HG02798 (cell line): ENCODE measurements at regions not wholly inside any gene's neighbourhood (a gene's known extent, or its start where the extent isn't known, plus 50 kb on each side); places are given as distances from the start of the nearest gene placed in this dataset.
"Not testable (repeated sequence)": the region's sequence is repeated elsewhere in the genome, so short reads cannot be mapped to it uniquely, and the experiment has no call there.

ENCODE experiments used
- ATAC-seq: cut with Tn5 transposase; IDR thresholded peaks from one replicate; pipeline ENCODE4 v1.9.1; 2021; ENCODE audit warnings: mild to moderate bottlenecking; ENCODE audit not compliant: unreplicated experiment, poor library complexity

DNA sequence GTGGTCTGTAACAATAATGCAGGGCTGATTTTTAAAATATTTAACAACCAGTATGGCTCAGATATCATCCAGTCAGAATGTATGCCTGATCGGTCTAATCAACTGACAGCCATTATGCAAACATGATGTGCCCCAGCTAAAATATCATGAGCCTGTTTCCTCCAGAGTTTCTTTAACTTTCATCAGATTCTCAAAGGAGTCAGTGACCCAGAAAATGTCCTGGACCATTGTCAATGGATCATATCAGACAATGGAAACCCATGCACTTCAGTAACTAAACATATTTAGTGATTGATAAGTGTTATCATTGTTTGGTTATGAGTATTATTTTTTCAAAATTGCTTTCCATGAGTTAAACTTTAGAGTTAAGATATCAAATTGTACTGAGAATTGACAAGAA is 173.5 kb downstream of the LMBRD1 start:
- ATAC-seq, result no peak

DNA sequence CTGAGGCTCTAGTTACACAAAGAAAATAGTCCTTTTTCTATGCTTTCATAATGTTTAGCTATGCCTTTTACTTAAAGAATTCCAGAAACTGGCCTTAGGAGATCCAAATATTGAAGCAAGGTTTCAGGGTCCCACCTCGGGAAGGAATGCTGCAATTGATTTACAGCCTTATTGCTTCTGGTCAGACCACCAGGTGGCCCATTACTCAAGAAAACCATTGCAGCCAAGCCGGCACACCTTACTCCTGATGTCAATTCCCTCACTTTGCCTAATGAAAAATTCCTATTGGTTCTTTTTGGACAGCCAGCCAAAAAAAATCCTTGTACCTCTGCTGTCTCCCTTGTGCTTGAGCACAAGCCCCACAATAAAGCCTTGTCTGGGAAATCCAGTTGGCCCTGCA is 173.9 kb downstream of the LMBRD1 start:
- no peak for ATAC-seq

GRCh38 chr6:69622230-69622629 is 174.6 kb downstream of the LMBRD1 start:
- no peak for ATAC-seq

DNA sequence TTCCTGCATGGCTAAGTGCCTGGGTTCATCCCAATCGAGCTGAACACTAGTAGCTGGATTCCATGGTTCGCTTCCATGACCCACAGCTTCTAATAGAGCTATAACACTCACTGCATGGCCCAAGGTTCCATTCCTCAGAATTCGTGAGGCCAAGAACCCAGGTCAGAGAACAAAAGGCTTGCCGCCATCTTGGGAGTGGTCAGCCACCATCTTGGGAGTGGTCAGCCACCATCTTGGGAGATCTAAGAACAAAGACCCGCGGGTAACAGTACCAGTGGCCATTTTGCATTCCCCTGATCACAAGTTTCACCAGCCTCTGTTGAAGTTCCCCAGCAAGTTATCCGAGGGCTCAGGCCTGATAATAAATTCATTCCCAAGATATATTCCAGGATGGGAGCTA is 179.6 kb downstream of the LMBRD1 start:
- ATAC-seq, result no peak

DNA sequence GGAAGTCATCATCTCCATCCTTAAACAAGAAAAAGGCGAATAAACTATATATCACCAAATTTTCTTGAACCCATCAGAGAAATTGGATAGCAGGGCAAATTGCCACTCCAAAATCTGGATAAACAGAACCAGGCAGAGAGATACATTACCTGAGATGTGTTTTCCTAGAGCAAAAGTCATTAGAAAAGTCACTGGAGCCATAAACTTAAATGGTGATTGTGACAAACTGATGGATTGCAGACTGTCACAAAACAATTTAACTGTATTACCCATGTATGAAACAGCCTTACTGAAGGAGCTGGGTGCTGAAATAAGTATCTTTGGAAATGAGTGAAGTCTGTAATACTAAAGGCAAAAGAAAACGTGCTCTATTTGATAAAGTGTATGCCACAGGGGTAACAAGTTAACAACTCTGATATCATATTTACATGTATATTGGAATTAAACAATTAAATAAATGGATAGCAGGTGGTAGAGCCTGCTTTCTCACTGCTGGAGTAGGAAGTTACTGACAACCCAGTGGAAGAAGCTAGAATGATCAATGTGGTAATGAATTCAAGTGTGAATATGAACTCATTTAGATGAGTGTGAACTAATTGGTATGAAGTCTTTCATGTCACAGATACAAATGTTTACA is 186.9 kb downstream of the LMBRD1 start:
- no peak for ATAC-seq

GRCh38 chr6:69601132-69601531 is 195.7 kb downstream of the LMBRD1 start:
- ATAC-seq, result no peak

GRCh38 chr6:69594405-69594804 is 202.4 kb downstream of the LMBRD1 start:
- ATAC-seq, result no peak

GRCh38 chr6:69593706-69594105 is 203.1 kb downstream of the LMBRD1 start:
- no peak for ATAC-seq

- ATAC-seq, result no peak
Observed at GRCh38 chr6:69589626-69590025, 207.2 kb downstream of the LMBRD1 start.

GRCh38 chr6:69584913-69585729 is 211.7 kb downstream of the LMBRD1 start:
- ATAC-seq, result peak; percentile 90

DNA sequence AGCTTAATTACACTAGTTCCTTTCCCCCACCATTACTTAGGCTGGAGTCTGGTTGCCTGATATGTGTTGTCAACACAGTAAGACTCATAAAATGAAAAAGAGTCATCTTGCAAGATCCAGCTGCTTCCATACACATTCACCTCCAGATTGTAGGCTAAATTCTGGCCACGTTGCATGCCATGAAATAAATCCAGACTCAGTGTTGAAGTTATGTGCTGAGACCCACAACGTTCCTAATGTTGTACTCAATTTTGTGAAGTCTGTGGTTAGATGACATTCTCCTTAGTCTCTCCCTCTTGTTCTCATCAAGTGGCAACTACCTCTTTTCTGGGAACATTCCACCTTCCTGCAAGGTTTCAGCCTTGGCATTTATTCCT is 212.3 kb downstream of the LMBRD1 start:
- no peak for ATAC-seq

- ATAC-seq, result no peak
Observed at GRCh38 chr6:69581581-69581980, 215.2 kb downstream of the LMBRD1 start.

- ATAC-seq, result no peak
Observed at GRCh38 chr6:69580706-69581105, 216.1 kb downstream of the LMBRD1 start.

- ATAC-seq, result no peak
Observed at GRCh38 chr6:69578361-69578890, 218.4 kb downstream of the LMBRD1 start.

- no peak for ATAC-seq
Observed at GRCh38 chr6:69571234-69571633, 225.6 kb downstream of the LMBRD1 start.

DNA sequence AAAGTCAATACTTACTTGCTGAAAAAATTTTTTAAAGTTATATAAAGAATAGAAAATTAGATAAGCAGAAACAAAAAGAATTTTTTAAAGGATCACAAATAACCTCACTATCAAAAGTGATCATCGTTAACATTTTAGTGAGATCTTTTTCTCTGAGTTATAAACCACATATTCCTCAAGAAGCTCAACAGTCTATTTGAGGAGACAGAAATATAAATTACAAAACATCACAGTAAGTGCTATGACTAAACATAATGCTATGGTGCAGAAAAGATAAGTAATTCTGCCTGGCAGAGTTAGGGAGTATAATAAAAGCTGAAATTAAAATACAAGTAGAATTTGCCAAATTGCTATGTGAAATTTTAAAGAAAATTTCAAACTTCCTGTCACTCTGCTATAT is 226.7 kb downstream of the LMBRD1 start:
- no peak for ATAC-seq

DNA sequence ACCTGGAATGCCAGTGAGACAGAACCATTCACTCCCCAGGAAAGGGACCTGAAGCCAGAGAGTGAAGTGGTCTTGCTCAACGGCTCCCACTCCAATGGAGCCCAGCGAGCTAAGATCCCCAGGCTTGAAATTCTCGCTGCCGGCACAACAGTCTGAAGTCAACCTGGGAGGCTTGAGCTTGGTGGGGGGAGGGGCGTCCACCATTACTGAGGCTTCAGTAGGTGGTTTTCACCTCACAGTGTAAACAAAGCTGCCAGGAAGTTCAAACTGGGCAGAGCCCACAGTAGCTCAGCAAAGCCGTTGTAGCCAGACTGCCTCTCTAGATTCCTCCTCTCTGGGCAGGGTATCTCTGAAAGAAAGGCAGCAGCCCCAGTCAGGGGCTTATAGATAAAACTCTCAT is 236.2 kb downstream of the LMBRD1 start:
- not testable (repeated sequence) for ATAC-seq

DNA sequence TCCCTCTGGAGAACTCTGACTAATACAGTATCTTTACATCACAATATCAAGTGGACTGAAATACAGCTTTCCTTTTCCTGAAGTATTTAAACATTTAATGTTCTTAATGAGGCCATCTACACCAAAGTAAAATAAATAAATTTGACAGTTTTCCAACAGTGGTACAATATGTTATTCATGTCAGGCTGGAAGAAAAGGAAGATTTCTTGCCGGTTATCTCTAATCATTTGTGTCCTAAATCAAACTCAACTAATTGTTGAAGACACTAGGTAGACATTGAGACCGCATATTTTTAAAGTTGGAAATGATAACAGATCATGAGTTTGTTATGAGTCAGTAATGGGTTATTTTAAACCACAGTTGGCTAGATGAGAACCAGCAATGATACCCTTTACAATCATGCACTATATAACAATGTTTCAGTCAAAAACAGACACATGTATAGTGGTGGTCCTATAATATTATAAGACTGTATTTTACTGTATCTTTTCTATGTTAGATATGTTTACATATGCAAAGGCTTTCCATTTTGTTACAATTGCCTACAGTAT is 241.6 kb downstream of the LMBRD1 start:
- ATAC-seq, result no peak

- ATAC-seq, result no peak
Observed at GRCh38 chr6:69542494-69542893, 254.3 kb downstream of the LMBRD1 start.

DNA sequence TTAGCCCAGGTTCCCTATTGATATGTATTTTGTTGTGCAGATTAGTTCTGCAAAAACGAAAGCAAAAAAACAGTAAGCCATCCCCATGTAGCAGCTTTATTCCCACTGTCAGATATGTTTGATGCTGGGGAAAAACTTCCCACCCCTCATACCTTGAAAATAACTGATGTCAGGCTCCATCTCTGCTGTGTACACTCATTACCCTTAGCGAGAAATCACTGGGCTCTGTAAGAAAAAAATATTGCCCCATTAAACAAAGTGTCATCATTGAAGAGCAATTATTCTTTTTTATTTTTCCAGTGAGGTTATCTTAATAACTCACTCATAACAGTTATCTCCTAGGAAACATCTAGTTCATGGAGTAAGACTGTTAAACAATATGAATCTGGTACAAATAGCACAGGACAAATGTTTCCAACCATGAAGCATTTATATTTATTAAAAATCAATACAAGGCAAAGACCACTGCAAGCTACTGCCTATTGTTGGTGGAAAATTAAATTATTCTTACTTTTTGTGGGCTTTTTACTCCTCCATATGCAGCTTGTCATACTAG is 268.8 kb downstream of the LMBRD1 start:
- ATAC-seq, result no peak

DNA sequence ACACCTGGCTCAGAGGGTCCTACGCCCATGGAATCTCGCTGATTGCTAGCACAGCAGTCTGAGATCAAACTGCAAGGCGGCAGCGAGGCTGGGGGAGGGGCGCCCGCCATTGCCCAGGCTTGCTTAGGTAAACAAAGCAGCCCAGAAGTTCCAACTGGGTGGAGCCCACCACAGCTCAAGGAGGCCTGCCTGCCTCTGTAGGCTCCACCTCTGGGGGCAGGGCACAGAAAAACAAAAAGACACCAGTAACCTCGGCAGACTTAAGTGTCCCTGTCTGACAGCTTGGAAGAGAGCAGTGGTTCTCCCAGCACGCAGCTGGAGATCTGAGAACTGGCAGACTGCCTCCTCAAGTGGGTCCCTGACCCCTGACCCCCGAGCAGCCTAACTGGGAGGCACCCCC is 281.3 kb downstream of the LMBRD1 start:
- not testable (repeated sequence) for ATAC-seq
